GM23338 (cell line): ENCODE measurements at regions not wholly inside any gene's neighbourhood (a gene's known extent, or its start where the extent isn't known, plus 50 kb on each side); places are given as distances from the start of the nearest gene placed in this dataset.

Source experiments
- ATAC-seq: fragments of 200-7000 bp; cut with Tn5 transposase; 3 replicates; pipeline ENCODE4 v1.9.1; 2020
- DNase-seq: peaks from one replicate; pipeline ENCODE4 v3.0.0-alpha.2; 2015; ENCODE audit warnings: low spot score
- H2AFZ ChIP-seq: fragments of 200-600 bp; sonication (generic); 2 replicates; pipeline ENCODE4 v1.8.0; 2016; ENCODE audit warnings: antibody characterized with exemption, mild to moderate bottlenecking, moderate library complexity
- H3F3A ChIP-seq: fragments of 200-600 bp; sonication (generic); replicated peaks from 2 replicates; pipeline ENCODE4 v1.8.0; 2017; ENCODE audit warnings: antibody characterized with exemption, mixed run types, low read depth
- H3K27ac ChIP-seq: fragments of 200-600 bp; sonication (generic); 2 replicates; pipeline ENCODE4 v1.6.1; 2016; ENCODE audit warnings: low read depth
- H3K27me3 ChIP-seq: fragments of 200-600 bp; sonication (generic); 2 replicates; pipeline ENCODE4 v1.8.0; 2016; ENCODE audit warnings: mild to moderate bottlenecking, mixed run types, moderate library complexity; ENCODE audit not compliant: insufficient read depth
- H3K36me3 ChIP-seq: fragments of 200-600 bp; sonication (generic); 2 replicates; pipeline ENCODE4 v1.8.0; 2016; ENCODE audit warnings: mild to moderate bottlenecking; ENCODE audit not compliant: insufficient read depth
- H3K4me1 ChIP-seq: fragments of 200-600 bp; sonication (generic); 2 replicates; pipeline ENCODE4 v1.8.0; 2016; ENCODE audit warnings: mild to moderate bottlenecking, moderate library complexity; ENCODE audit not compliant: insufficient read depth
- H3K4me2 ChIP-seq: fragments of 200-600 bp; sonication (generic); 2 replicates; pipeline ENCODE4 v1.7.1; 2017; ENCODE audit warnings: mixed run types
- H3K4me3 ChIP-seq: fragments of 200-600 bp; sonication (generic); 2 replicates; pipeline ENCODE4 v1.6.1; 2016; ENCODE audit warnings: mixed run types
- H3K79me2 ChIP-seq: fragments of 200-600 bp; sonication (generic); replicated peaks from 2 replicates; pipeline ENCODE4 v1.8.0; 2017; ENCODE audit warnings: mild to moderate bottlenecking; ENCODE audit not compliant: insufficient read depth
- H3K9me2 ChIP-seq: fragments of 200-600 bp; sonication (generic); 2 replicates; pipeline ENCODE4 v1.8.0; 2017; ENCODE audit not compliant: insufficient read depth
- H4K20me1 ChIP-seq: fragments of 200-600 bp; sonication (generic); replicated peaks from 2 replicates; pipeline ENCODE4 v1.8.0; 2017; ENCODE audit warnings: mild to moderate bottlenecking; ENCODE audit not compliant: insufficient read depth
- H3K27ac Mint-ChIP-seq: 2 replicates; pipeline ENCODE4 v1.8.0; 2020; ENCODE audit warnings: inconsistent platforms, mild to moderate bottlenecking, moderate library complexity, mixed read lengths
- H3K27me3 Mint-ChIP-seq: 3 replicates; pipeline ENCODE4 v1.8.0; 2022; ENCODE audit warnings: low read depth, mild to moderate bottlenecking, moderate library complexity, mixed read lengths, inconsistent platforms; ENCODE audit not compliant: insufficient read depth, poor library complexity
- H3K36me3 Mint-ChIP-seq: 3 replicates; pipeline ENCODE4 v1.8.0; 2021; ENCODE audit warnings: low read depth, mild to moderate bottlenecking, inconsistent platforms, moderate library complexity, mixed read lengths
- H3K4me1 Mint-ChIP-seq: 3 replicates; pipeline ENCODE4 v1.8.0; 2020; ENCODE audit warnings: mild to moderate bottlenecking, inconsistent platforms, mixed read lengths
- H3K4me3 Mint-ChIP-seq: 3 replicates; pipeline ENCODE4 v1.8.0; 2021; ENCODE audit warnings: moderate library complexity, mild to moderate bottlenecking, inconsistent platforms, mixed read lengths
- H3K9me3 Mint-ChIP-seq: 3 replicates; pipeline ENCODE4 v1.8.0; 2020; ENCODE audit warnings: moderate library complexity, mild to moderate bottlenecking, inconsistent platforms, mixed read lengths
- CREB1 ChIP-seq: fragments of 250-450 bp; sonication (Bioruptor Pico); IDR thresholded peaks from 2 replicates; pipeline ENCODE4 v1.5.0; 2020; ENCODE audit warnings: low read depth, mild to moderate bottlenecking, moderate library complexity
- CTCF ChIP-seq, 2 experiments: fragments of 200-600 bp in 1 of 2; sonication (generic) in 1 of 2; conservative IDR thresholded peaks; 2 replicates each; pipeline versions ENCODE4 v1.5.1 to v1.6.1; 2016 to 2017; ENCODE audit warnings: antibody characterized with exemption in 2 of 2, low read depth in 2 of 2, mild to moderate bottlenecking in 2 of 2, moderate library complexity in 1 of 2
- EZH2 ChIP-seq: fragments of 200-600 bp; sonication (generic); IDR thresholded peaks from one replicate; pipeline ENCODE4 v1.8.0; 2017; ENCODE audit warnings: antibody characterized with exemption, mild to moderate bottlenecking, low read depth; ENCODE audit not compliant: unreplicated experiment
- JUNB ChIP-seq: IDR thresholded peaks from one replicate; pipeline ENCODE4 v1.6.1; 2016; ENCODE audit warnings: antibody characterized with exemption; ENCODE audit not compliant: unreplicated experiment
- NANOG ChIP-seq: IDR thresholded peaks from 2 replicates; pipeline ENCODE4 v1.6.1; 2016; ENCODE audit warnings: antibody characterized with exemption, borderline replicate concordance
- POLR2AphosphoS5 ChIP-seq: IDR thresholded peaks from 2 replicates; pipeline ENCODE4 v1.6.1; 2016; ENCODE audit warnings: antibody characterized with exemption, low read depth
- STAT1 ChIP-seq: IDR thresholded peaks from one replicate; pipeline ENCODE4 v1.6.1; 2016; ENCODE audit warnings: antibody characterized with exemption; ENCODE audit not compliant: unreplicated experiment
- ZNF331 ChIP-seq: fragments of 250-450 bp; sonication (Bioruptor Pico); IDR thresholded peaks from 2 replicates; pipeline ENCODE4 v1.5.0; 2020; ENCODE audit warnings: low read depth, mild to moderate bottlenecking, moderate library complexity
- TF ChIP-seq, protein P1 (sequence below): IDR thresholded peaks from one replicate; pipeline ENCODE4 v1.6.1; 2018; ENCODE audit warnings: antibody characterized with exemption; ENCODE audit not compliant: unreplicated experiment
- TF ChIP-seq, protein P2 (sequence below): fragments of 250-450 bp; sonication (Bioruptor Pico); IDR thresholded peaks from 2 replicates; pipeline ENCODE4 v1.5.0; 2020; ENCODE audit warnings: mild to moderate bottlenecking, moderate library complexity

- TF ChIP-seq, protein P1, sequence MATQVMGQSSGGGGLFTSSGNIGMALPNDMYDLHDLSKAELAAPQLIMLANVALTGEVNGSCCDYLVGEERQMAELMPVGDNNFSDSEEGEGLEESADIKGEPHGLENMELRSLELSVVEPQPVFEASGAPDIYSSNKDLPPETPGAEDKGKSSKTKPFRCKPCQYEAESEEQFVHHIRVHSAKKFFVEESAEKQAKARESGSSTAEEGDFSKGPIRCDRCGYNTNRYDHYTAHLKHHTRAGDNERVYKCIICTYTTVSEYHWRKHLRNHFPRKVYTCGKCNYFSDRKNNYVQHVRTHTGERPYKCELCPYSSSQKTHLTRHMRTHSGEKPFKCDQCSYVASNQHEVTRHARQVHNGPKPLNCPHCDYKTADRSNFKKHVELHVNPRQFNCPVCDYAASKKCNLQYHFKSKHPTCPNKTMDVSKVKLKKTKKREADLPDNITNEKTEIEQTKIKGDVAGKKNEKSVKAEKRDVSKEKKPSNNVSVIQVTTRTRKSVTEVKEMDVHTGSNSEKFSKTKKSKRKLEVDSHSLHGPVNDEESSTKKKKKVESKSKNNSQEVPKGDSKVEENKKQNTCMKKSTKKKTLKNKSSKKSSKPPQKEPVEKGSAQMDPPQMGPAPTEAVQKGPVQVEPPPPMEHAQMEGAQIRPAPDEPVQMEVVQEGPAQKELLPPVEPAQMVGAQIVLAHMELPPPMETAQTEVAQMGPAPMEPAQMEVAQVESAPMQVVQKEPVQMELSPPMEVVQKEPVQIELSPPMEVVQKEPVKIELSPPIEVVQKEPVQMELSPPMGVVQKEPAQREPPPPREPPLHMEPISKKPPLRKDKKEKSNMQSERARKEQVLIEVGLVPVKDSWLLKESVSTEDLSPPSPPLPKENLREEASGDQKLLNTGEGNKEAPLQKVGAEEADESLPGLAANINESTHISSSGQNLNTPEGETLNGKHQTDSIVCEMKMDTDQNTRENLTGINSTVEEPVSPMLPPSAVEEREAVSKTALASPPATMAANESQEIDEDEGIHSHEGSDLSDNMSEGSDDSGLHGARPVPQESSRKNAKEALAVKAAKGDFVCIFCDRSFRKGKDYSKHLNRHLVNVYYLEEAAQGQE, result no peak
- TF ChIP-seq POLR2AphosphoS5, result no peak
Measured at GRCh38 chr9:135263511-135263910, 176.0 kb downstream of the OLFM1 start (continued).

GRCh38 chr9:135265931-135266330 lies 178.5 kb downstream of the OLFM1 start:
- Mint-ChIP-seq H3K27me3 (peaks cover 12% of the 10 kb centered on the region), H3K9me3 (no peaks in the 10 kb centered on the region)
- ATAC-seq, result no peak
- TF ChIP-seq EZH2 (no peak), ZNF331 (no peak), POLR2AphosphoS5 (no peak), STAT1 (no peak), NANOG (no peak), CTCF (conservative IDR thresholded peaks at IDR 0.05; ENCODE audit: low read depth in 2 of 2) (no peak), CREB1 (CRISPR knock-in tag) (no peak), JUNB (no peak)
- TF ChIP-seq, protein P2, sequence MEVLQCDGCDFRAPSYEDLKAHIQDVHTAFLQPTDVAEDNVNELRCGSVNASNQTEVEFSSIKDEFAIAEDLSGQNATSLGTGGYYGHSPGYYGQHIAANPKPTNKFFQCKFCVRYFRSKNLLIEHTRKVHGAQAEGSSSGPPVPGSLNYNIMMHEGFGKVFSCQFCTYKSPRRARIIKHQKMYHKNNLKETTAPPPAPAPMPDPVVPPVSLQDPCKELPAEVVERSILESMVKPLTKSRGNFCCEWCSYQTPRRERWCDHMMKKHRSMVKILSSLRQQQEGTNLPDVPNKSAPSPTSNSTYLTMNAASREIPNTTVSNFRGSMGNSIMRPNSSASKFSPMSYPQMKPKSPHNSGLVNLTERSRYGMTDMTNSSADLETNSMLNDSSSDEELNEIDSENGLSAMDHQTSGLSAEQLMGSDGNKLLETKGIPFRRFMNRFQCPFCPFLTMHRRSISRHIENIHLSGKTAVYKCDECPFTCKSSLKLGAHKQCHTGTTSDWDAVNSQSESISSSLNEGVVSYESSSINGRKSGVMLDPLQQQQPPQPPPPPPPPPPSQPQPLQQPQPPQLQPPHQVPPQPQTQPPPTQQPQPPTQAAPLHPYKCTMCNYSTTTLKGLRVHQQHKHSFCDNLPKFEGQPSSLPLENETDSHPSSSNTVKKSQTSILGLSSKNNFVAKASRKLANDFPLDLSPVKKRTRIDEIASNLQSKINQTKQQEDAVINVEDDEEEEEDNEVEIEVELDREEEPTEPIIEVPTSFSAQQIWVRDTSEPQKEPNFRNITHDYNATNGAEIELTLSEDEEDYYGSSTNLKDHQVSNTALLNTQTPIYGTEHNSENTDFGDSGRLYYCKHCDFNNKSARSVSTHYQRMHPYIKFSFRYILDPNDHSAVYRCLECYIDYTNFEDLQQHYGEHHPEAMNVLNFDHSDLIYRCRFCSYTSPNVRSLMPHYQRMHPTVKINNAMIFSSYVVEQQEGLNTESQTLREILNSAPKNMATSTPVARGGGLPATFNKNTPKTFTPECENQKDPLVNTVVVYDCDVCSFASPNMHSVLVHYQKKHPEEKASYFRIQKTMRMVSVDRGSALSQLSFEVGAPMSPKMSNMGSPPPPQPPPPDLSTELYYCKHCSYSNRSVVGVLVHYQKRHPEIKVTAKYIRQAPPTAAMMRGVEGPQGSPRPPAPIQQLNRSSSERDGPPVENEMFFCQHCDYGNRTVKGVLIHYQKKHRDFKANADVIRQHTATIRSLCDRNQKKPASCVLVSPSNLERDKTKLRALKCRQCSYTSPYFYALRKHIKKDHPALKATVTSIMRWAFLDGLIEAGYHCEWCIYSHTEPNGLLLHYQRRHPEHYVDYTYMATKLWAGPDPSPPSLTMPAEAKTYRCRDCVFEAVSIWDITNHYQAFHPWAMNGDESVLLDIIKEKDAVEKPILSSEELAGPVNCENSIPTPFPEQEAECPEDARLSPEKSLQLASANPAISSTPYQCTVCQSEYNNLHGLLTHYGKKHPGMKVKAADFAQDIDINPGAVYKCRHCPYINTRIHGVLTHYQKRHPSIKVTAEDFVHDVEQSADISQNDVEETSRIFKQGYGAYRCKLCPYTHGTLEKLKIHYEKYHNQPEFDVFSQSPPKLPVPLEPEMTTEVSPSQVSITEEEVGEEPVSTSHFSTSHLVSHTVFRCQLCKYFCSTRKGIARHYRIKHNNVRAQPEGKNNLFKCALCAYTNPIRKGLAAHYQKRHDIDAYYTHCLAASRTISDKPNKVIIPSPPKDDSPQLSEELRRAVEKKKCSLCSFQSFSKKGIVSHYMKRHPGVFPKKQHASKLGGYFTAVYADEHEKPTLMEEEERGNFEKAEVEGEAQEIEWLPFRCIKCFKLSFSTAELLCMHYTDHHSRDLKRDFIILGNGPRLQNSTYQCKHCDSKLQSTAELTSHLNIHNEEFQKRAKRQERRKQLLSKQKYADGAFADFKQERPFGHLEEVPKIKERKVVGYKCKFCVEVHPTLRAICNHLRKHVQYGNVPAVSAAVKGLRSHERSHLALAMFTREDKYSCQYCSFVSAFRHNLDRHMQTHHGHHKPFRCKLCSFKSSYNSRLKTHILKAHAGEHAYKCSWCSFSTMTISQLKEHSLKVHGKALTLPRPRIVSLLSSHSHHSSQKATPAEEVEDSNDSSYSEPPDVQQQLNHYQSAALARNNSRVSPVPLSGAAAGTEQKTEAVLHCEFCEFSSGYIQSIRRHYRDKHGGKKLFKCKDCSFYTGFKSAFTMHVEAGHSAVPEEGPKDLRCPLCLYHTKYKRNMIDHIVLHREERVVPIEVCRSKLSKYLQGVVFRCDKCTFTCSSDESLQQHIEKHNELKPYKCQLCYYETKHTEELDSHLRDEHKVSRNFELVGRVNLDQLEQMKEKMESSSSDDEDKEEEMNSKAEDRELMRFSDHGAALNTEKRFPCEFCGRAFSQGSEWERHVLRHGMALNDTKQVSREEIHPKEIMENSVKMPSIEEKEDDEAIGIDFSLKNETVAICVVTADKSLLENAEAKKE (CRISPR knock-in tag), result no peak
- TF ChIP-seq, protein P1, result no peak

More at GRCh38 chr9:135265931-135266330, 178.5 kb downstream of the OLFM1 start:
- no peak for DNase-seq
- Histone ChIP-seq H3K27ac (no peak overlapping the region), H3K36me3 (no peaks in the 10 kb centered on the region), H4K20me1 (no peaks in the 10 kb centered on the region), H3K79me2 (no peaks in the 10 kb centered on the region), H2AFZ (no peak overlapping the region), H3K9me2 (no peaks in the 10 kb centered on the region), H3K4me2 (no peak overlapping the region), H3K4me3 (no peak overlapping the region), H3F3A (peaks cover 9% of the 10 kb centered on the region), H3K27me3 (no peaks in the 10 kb centered on the region), H3K4me1 (peaks cover 4% of the 10 kb centered on the region; the same call in 1 of the 2 replicates)
- H3K36me3 Mint-ChIP-seq, result no peaks in the 10 kb centered on the region
- H3K4me3 Mint-ChIP-seq, result no peak overlapping the region
- peaks cover 8% of the 10 kb centered on the region; the same call in 2 of the 3 replicates for H3K4me1 Mint-ChIP-seq
- H3K27ac Mint-ChIP-seq, result no peak overlapping the region
